A673 (cell line): ENCODE measurements at regions not wholly inside any gene's neighbourhood (a gene's known extent, or its start where the extent isn't known, plus 50 kb on each side); places are given as distances from the start of the nearest gene placed in this dataset.

ENCODE experiments used
- BruUV-seq: library from RNA; stranded (reverse); fragments of 400-500 nt; replicated peaks from 2 replicates; lab custom pipeline; 2021; lab: Mats Ljungman, UMichigan
- CTCF ChIA-PET: fragments of 300-600 bp; sonication (Branson Sonifier 250); formaldehyde crosslinking; loops from one replicate; lab custom pipeline; 2022; ENCODE audit warnings: antibody characterized with exemption; lab: Charles Lee
- POLR2A ChIA-PET: fragments of 300-600 bp; sonication (Branson Sonifier 250); formaldehyde crosslinking; loops from one replicate; lab custom pipeline; 2022; ENCODE audit warnings: antibody characterized with exemption; ENCODE audit not compliant: low non-redundant PET; lab: Charles Lee
- DNase-seq: peaks from one replicate; pipeline ENCODE4 v3.0.0-alpha.2; 2015; ENCODE audit warnings: low spot score
- H3K27ac ChIP-seq: fragments of 200-600 bp; sonication (generic); 2 replicates; pipeline ENCODE4 v1.5.1; 2016; ENCODE audit warnings: mixed run types, low read depth, mild to moderate bottlenecking, mixed read lengths, antibody characterized with exemption, low read length; ENCODE audit not compliant: poor library complexity, severe bottlenecking
- H3K27me3 ChIP-seq: fragments of 200-600 bp; sonication (generic); replicated peaks from 2 replicates; pipeline ENCODE4 v1.6.1; 2017; ENCODE audit warnings: mixed run types, low read depth, mild to moderate bottlenecking, mixed read lengths, antibody characterized with exemption, low read length; ENCODE audit not compliant: insufficient read depth, poor library complexity
- H3K36me3 ChIP-seq: fragments of 200-600 bp; sonication (generic); 2 replicates; pipeline ENCODE4 v1.6.1; 2016; ENCODE audit warnings: mixed run types, mild to moderate bottlenecking, mixed read lengths, antibody characterized with exemption, low read length; ENCODE audit not compliant: insufficient read depth, poor library complexity, severe bottlenecking
- H3K4me1 ChIP-seq: fragments of 200-600 bp; sonication (generic); 2 replicates; pipeline ENCODE4 v1.6.1; 2017; ENCODE audit warnings: mixed run types, mild to moderate bottlenecking, mixed read lengths, antibody characterized with exemption, low read length; ENCODE audit not compliant: insufficient read depth, poor library complexity, severe bottlenecking
- H3K4me3 ChIP-seq: fragments of 200-600 bp; sonication (generic); 2 replicates; pipeline ENCODE4 v1.5.1; 2016; ENCODE audit warnings: low read depth, mixed run types, mild to moderate bottlenecking, mixed read lengths, low read length; ENCODE audit not compliant: poor library complexity, severe bottlenecking
- H3K9me3 ChIP-seq: fragments of 200-600 bp; sonication (generic); 2 replicates; pipeline ENCODE4 v1.6.1; 2016; ENCODE audit warnings: mixed run types, low read depth, mild to moderate bottlenecking, mixed read lengths, antibody characterized with exemption, low read length; ENCODE audit not compliant: poor library complexity, severe bottlenecking
- CTCF ChIP-seq: fragments of 300-800, 200-600 bp; sonication (generic); conservative IDR thresholded peaks from 2 replicates; pipeline ENCODE4 v1.5.1; 2017; ENCODE audit warnings: low read depth, mild to moderate bottlenecking, antibody characterized with exemption, low read length, moderate library complexity, mixed read lengths
- EZH2 ChIP-seq: fragments of 200-600 bp; sonication (generic); IDR thresholded peaks from 2 replicates; pipeline ENCODE4 v1.6.1; 2017; ENCODE audit warnings: borderline replicate concordance, low read depth, mild to moderate bottlenecking, mixed read lengths, antibody characterized with exemption, low read length; ENCODE audit not compliant: poor library complexity, severe bottlenecking
- intact Hi-C: fragments of 100-400 bp; cut with micrococcal nuclease; formaldehyde crosslinking; loops from one replicate; pipeline ENCODE4 v1.10.0; 2022; ENCODE audit not compliant: unreplicated experiment

GRCh38 chr9:94159069-94159939, 75.0 kb downstream of the PTPDC1 start:
- no peak for TF ChIP-seq EZH2
- no peak for TF ChIP-seq CTCF
- H3K27me3 ChIP-seq, result no peaks in the 10 kb centered on the region
- peaks cover 12% of the 10 kb centered on the region for H3K4me1 ChIP-seq
- no TSS peak for BruUV-seq
- ChIA-PET POLR2A (interaction anchor here (0.6 kb wide), 1 partner anchor 15 kb away, joined by 3 read pairs; no protein-coding TSS in a partner anchor), CTCF (no interaction called here)
- H3K27ac ChIP-seq, result no peak overlapping the region
- H3K4me3 ChIP-seq, result no peak overlapping the region
- intact Hi-C loops, result no loop called here
- DNase-seq, result no peak
- no peaks in the 10 kb centered on the region for H3K9me3 ChIP-seq
- no peaks in the 10 kb centered on the region for H3K36me3 ChIP-seq

GRCh38 chr9:94160594-94161501, 76.6 kb downstream of the PTPDC1 start:
- no TSS peak for BruUV-seq
- no peak for DNase-seq
- intact Hi-C loops, result no loop called here

More at GRCh38 chr9:94160594-94161501, 76.6 kb downstream of the PTPDC1 start:
- TF ChIP-seq CTCF, result 0 out of 2 replicates have a peak, but pooled peaks have one; percentile 23
- no peak for TF ChIP-seq EZH2
- Histone ChIP-seq H3K4me1 (peaks cover 12% of the 10 kb centered on the region), H3K27me3 (no peaks in the 10 kb centered on the region), H3K27ac (no peak overlapping the region), H3K4me3 (no peak overlapping the region), H3K36me3 (no peaks in the 10 kb centered on the region), H3K9me3 (no peaks in the 10 kb centered on the region)
- ChIA-PET CTCF (interaction anchor here (0.6 to 0.8 kb wide), 2 partner anchors 13 to 147 kb away, joined by 3 to 4 read pairs; no protein-coding TSS in a partner anchor), POLR2A (no interaction called here)
